H9 (cell line): ENCODE measurements at regions not wholly inside any gene's neighbourhood (a gene's known extent, or its start where the extent isn't known, plus 50 kb on each side); places are given as distances from the start of the nearest gene placed in this dataset.
A peak's percentile ranks its signal among the peaks of the same experiment; 100 is the strongest.

Experiments used
- DNase-seq: peaks from one replicate; pipeline ENCODE4 v3.0.0-alpha.2; 2017
- H2AFZ ChIP-seq: one replicate; pipeline ENCODE4 v1.6.1; 2013; ENCODE audit warnings: mild to moderate bottlenecking, low read length, control low read depth, moderate library complexity
- H2AK5ac ChIP-seq: 2 replicates; pipeline ENCODE4 v1.6.1; 2013; ENCODE audit warnings: low read length, control low read depth, mixed read lengths; ENCODE audit not compliant: insufficient read length
- H2BK120ac ChIP-seq: one replicate; pipeline ENCODE4 v1.6.1; 2013; ENCODE audit warnings: low read depth, mild to moderate bottlenecking, low read length, control low read depth, inconsistent platforms; ENCODE audit not compliant: poor library complexity, severe bottlenecking
- H2BK12ac ChIP-seq: 2 replicates; pipeline ENCODE4 v1.6.1; 2013; ENCODE audit warnings: low read length, control low read depth, mixed read lengths, low read depth; ENCODE audit not compliant: insufficient read length
- H2BK15ac ChIP-seq: 2 replicates; pipeline ENCODE4 v1.6.1; 2013; ENCODE audit warnings: low read depth, low read length, control low read depth
- H2BK20ac ChIP-seq: one replicate; pipeline ENCODE4 v1.6.1; 2013; ENCODE audit warnings: low read depth, mild to moderate bottlenecking, low read length, control low read depth, inconsistent platforms; ENCODE audit not compliant: poor library complexity, severe bottlenecking
- H2BK5ac ChIP-seq: 2 replicates; pipeline ENCODE4 v1.6.1; 2013; ENCODE audit warnings: low read length, control low read depth, mixed read lengths; ENCODE audit not compliant: insufficient read length
- H3K14ac ChIP-seq: 2 replicates; pipeline ENCODE4 v1.6.1; 2013; ENCODE audit warnings: low read length, control low read depth; ENCODE audit not compliant: insufficient read depth
- H3K18ac ChIP-seq: 2 replicates; pipeline ENCODE4 v1.6.1; 2013; ENCODE audit warnings: low read depth, mild to moderate bottlenecking, mixed read lengths, low read length, control low read depth; ENCODE audit not compliant: insufficient read length
- H3K23ac ChIP-seq: 2 replicates; pipeline ENCODE4 v1.6.1; 2013; ENCODE audit warnings: low read length, control low read depth, mixed read lengths, low read depth; ENCODE audit not compliant: insufficient read length
- H3K23me2 ChIP-seq: 2 replicates; pipeline ENCODE4 v1.6.1; 2013; ENCODE audit warnings: low read depth, mild to moderate bottlenecking, mixed read lengths, low read length, control low read depth; ENCODE audit not compliant: insufficient read length, poor library complexity, severe bottlenecking
- H3K27ac ChIP-seq: 2 replicates; pipeline ENCODE4 v1.5.1; 2013; ENCODE audit warnings: low read length, control low read depth, mixed read lengths, low read depth; ENCODE audit not compliant: insufficient read length
- H3K27me3 ChIP-seq: 2 replicates; pipeline ENCODE4 v1.6.1; 2013; ENCODE audit warnings: low read length, control low read depth, inconsistent platforms; ENCODE audit not compliant: insufficient read depth
- H3K4ac ChIP-seq: 2 replicates; pipeline ENCODE4 v1.6.1; 2013; ENCODE audit warnings: low read depth, mild to moderate bottlenecking, control low read depth, inconsistent platforms, low read length, moderate library complexity
- H3K4me1 ChIP-seq: 2 replicates; pipeline ENCODE4 v1.6.1; 2013; ENCODE audit warnings: low read length, control low read depth, inconsistent platforms; ENCODE audit not compliant: insufficient read depth
- H3K4me2 ChIP-seq: 2 replicates; pipeline ENCODE4 v1.6.1; 2013; ENCODE audit warnings: low read length, control low read depth, mixed read lengths; ENCODE audit not compliant: insufficient read length, insufficient read depth
- H3K56ac ChIP-seq: 2 replicates; pipeline ENCODE4 v1.6.1; 2013; ENCODE audit warnings: low read depth, mild to moderate bottlenecking, mixed read lengths, low read length, control low read depth; ENCODE audit not compliant: insufficient read length
- H3K79me1 ChIP-seq: 2 replicates; pipeline ENCODE4 v1.6.1; 2013; ENCODE audit warnings: low read depth, mild to moderate bottlenecking, moderate library complexity, low read length, control low read depth, inconsistent platforms; ENCODE audit not compliant: insufficient read depth, poor library complexity, severe bottlenecking
- H3K79me2 ChIP-seq: 2 replicates; pipeline ENCODE4 v1.6.1; 2013; ENCODE audit warnings: low read length, control low read depth, inconsistent platforms; ENCODE audit not compliant: insufficient read depth
- H3K9ac ChIP-seq: 2 replicates; pipeline ENCODE4 v1.6.1; 2013; ENCODE audit warnings: low read length, control low read depth, mixed read lengths; ENCODE audit not compliant: insufficient read length; ENCODE audit errors: extremely low read depth
- H3K9me3 ChIP-seq: one replicate; pipeline ENCODE4 v1.6.1; 2013; ENCODE audit warnings: low read depth, low read length, inconsistent platforms; ENCODE audit not compliant: control insufficient read depth
- H3T11ph ChIP-seq: one replicate; pipeline ENCODE4 v1.6.1; 2013; ENCODE audit warnings: mild to moderate bottlenecking, low read length, control low read depth, inconsistent platforms
- H4K20me1 ChIP-seq: one replicate; pipeline ENCODE4 v1.6.1; 2013; ENCODE audit not compliant: control insufficient read depth, insufficient read length, insufficient read depth
- H4K5ac ChIP-seq: 2 replicates; pipeline ENCODE4 v1.6.1; 2013; ENCODE audit warnings: low read depth, mild to moderate bottlenecking, mixed read lengths, low read length, control low read depth; ENCODE audit not compliant: insufficient read length
- H4K8ac ChIP-seq: replicated peaks from 2 replicates; pipeline ENCODE4 v1.6.1; 2013; ENCODE audit warnings: low read length, control low read depth, mixed read lengths, low read depth; ENCODE audit not compliant: insufficient read length
- H4K91ac ChIP-seq: 2 replicates; pipeline ENCODE4 v1.6.1; 2013; ENCODE audit warnings: low read depth, mild to moderate bottlenecking, moderate library complexity, mixed read lengths, low read length, control low read depth; ENCODE audit not compliant: insufficient read length
- H3K27ac Mint-ChIP-seq, 3 experiments: 2 replicates in 2 of 3; 3 replicates in 1 of 3; pipeline ENCODE4 v1.8.0; 2020 to 2021; ENCODE audit warnings: mixed read lengths in 3 of 3, mild to moderate bottlenecking in 1 of 3, moderate library complexity in 1 of 3
- H3K27me3 Mint-ChIP-seq: 2 replicates; pipeline ENCODE4 v1.8.0; 2021; ENCODE audit warnings: low read depth, mild to moderate bottlenecking, moderate library complexity, mixed read lengths
- H3K36me3 Mint-ChIP-seq, 3 experiments: 2 replicates in 2 of 3; 3 replicates in 1 of 3; pipeline ENCODE4 v1.8.0; 2020 to 2021; ENCODE audit warnings: low read depth in 3 of 3, mixed read lengths in 3 of 3; ENCODE audit not compliant: insufficient read depth in 1 of 3
- H3K4me1 Mint-ChIP-seq, 2 experiments: 2 replicates each; pipeline ENCODE4 v1.8.0; 2020; ENCODE audit warnings: mixed read lengths in 2 of 2
- H3K4me3 Mint-ChIP-seq, 2 experiments: 2 replicates in 1 of 2; 3 replicates in 1 of 2; pipeline ENCODE4 v1.8.0; 2020 to 2021; ENCODE audit warnings: mild to moderate bottlenecking in 2 of 2, mixed read lengths in 2 of 2, moderate library complexity in 1 of 2
- H3K9me3 Mint-ChIP-seq, 2 experiments: 2 replicates in 1 of 2; 3 replicates in 1 of 2; pipeline ENCODE4 v1.8.0; 2020; ENCODE audit warnings: mild to moderate bottlenecking in 2 of 2, mixed read lengths in 2 of 2, moderate library complexity in 1 of 2
- CTCF ChIP-seq: fragments of 200-600 bp; sonication (generic); conservative IDR thresholded peaks from 3 replicates; pipeline ENCODE4 v1.8.0; 2021; ENCODE audit warnings: antibody characterized with exemption, mild to moderate bottlenecking
- WGBS: extraction: QIAGEN DNeasy Blood & Tissue Kit; methylation state at CpG from one replicate; pipeline ENCODE4 v1.1.7; 2013; ENCODE audit warnings: missing lambda C conversion rate, low lambda C conversion rate, mixed read lengths; ENCODE audit not compliant: insufficient read length; ENCODE audit errors: extremely low coverage; 5-methylcytosine and 5-hydroxymethylcytosine counted together

GRCh38 chr4:137640838-137641158 lies 108.5 kb upstream of the PCDH18 start:
- Histone ChIP-seq H2AFZ (no peak overlapping the region), H2BK15ac (no peak overlapping the region), H3K18ac (no peak overlapping the region), H4K5ac (no peak overlapping the region), H2AK5ac (no peak overlapping the region), H3K27me3 (no peaks in the 10 kb centered on the region), H2BK120ac (no peak overlapping the region), H4K8ac (no peak overlapping the region), H2BK5ac (no peak overlapping the region), H3K4me1 (no peaks in the 10 kb centered on the region), H3K4me2 (no peak overlapping the region), H3K4ac (no peak overlapping the region), H3K14ac (no peak overlapping the region), H4K20me1 (no peaks in the 10 kb centered on the region), H4K91ac (no peak overlapping the region), H3K27ac (no peak overlapping the region), H2BK20ac (no peak overlapping the region), H3K56ac (no peak overlapping the region), H3K9ac (no peak overlapping the region), H3K79me2 (no peaks in the 10 kb centered on the region), H3K79me1 (no peaks in the 10 kb centered on the region), H3T11ph (no peak overlapping the region), H3K23me2 (no peaks in the 10 kb centered on the region), H3K9me3 (no peaks in the 10 kb centered on the region), H2BK12ac (no peak overlapping the region), H3K23ac (no peak overlapping the region)
- TF ChIP-seq CTCF: peak; percentile 28; the same call in 1 of the 3 replicates
- Mint-ChIP-seq H3K4me3 (no peak overlapping the region), H3K27me3 (no peaks in the 10 kb centered on the region), H3K36me3 (no peaks in the 10 kb centered on the region), H3K4me1 (peaks cover 0 to 1% of the 10 kb centered on the region in 2 experiments; a peak in 2 of 4 replicates), H3K9me3 (no peaks in the 10 kb centered on the region), H3K27ac (no peak overlapping the region)
- DNase-seq: no peak
- WGBS: no CpG with 5 or more reads among the region's 1 CpG
